Neural crest cell (in vitro differentiated cells): ENCODE measurements at regions not wholly inside any gene's neighbourhood (a gene's known extent, or its start where the extent isn't known, plus 50 kb on each side); places are given as distances from the start of the nearest gene placed in this dataset.

ENCODE experiments used
- DNase-seq: peaks from one replicate; pipeline ENCODE4 v3.0.0; 2021; ENCODE audit warnings: low read depth, mixed read lengths, low spot score
- H3K27ac Mint-ChIP-seq: one replicate; pipeline ENCODE4 v1.8.0; 2021; ENCODE audit warnings: mild to moderate bottlenecking, mixed read lengths; ENCODE audit not compliant: unreplicated experiment
- H3K27me3 Mint-ChIP-seq: 2 replicates; pipeline ENCODE4 v1.8.0; 2021; ENCODE audit warnings: low read depth, mild to moderate bottlenecking, mixed read lengths
- H3K36me3 Mint-ChIP-seq: 2 replicates; pipeline ENCODE4 v1.8.0; 2021; ENCODE audit warnings: low read depth, mild to moderate bottlenecking, mixed read lengths
- H3K4me1 Mint-ChIP-seq: 2 replicates; pipeline ENCODE4 v1.8.0; 2021; ENCODE audit warnings: mixed read lengths
- H3K4me3 Mint-ChIP-seq: one replicate; pipeline ENCODE4 v1.8.0; 2021; ENCODE audit warnings: mild to moderate bottlenecking, mixed read lengths
- H3K9me3 Mint-ChIP-seq: 2 replicates; pipeline ENCODE4 v1.8.0; 2021; ENCODE audit warnings: mixed read lengths
- CTCF ChIP-seq: fragments of 200-600 bp; sonication (generic); conservative IDR thresholded peaks from 2 replicates; pipeline ENCODE4 v1.5.0; 2021; ENCODE audit warnings: antibody characterized with exemption, mild to moderate bottlenecking

- no peak for TF ChIP-seq CTCF
- no peak overlapping the region for H3K27ac Mint-ChIP-seq
Measured at GRCh38 chr2:20513946-20514345, 67.1 kb downstream of the RHOB start.

GRCh38 chr2:20514596-20515269 lies 67.9 kb downstream of the RHOB start:
- peaks cover 8% of the 10 kb centered on the region for H3K9me3 Mint-ChIP-seq
- peaks cover 64% of the 10 kb centered on the region for H3K4me1 Mint-ChIP-seq
- TF ChIP-seq CTCF, result no peak
- peak overlapping the region; percentile 86 for H3K27ac Mint-ChIP-seq
- H3K4me3 Mint-ChIP-seq, result no peak overlapping the region
- no peaks in the 10 kb centered on the region for H3K36me3 Mint-ChIP-seq
- DNase-seq, result no peak
- no peaks in the 10 kb centered on the region for H3K27me3 Mint-ChIP-seq

More at GRCh38 chr2:20513946-20514345, 67.1 kb downstream of the RHOB start:
- Mint-ChIP-seq H3K36me3 (no peaks in the 10 kb centered on the region), H3K27me3 (no peaks in the 10 kb centered on the region), H3K4me1 (peaks cover 62% of the 10 kb centered on the region), H3K9me3 (peaks cover 8% of the 10 kb centered on the region), H3K4me3 (no peak overlapping the region)
- no peak for DNase-seq

- Mint-ChIP-seq H3K4me1 (peaks cover 58% of the 10 kb centered on the region), H3K27me3 (no peaks in the 10 kb centered on the region), H3K36me3 (no peaks in the 10 kb centered on the region), H3K9me3 (peaks cover 8% of the 10 kb centered on the region), H3K4me3 (no peak overlapping the region), H3K27ac (peak overlapping the region; percentile 86)
- TF ChIP-seq CTCF, result no peak
- DNase-seq, result no peak
Measured at GRCh38 chr2:20515290-20516220, 68.7 kb downstream of the RHOB start.

GRCh38 chr2:20516291-20516645 lies 69.4 kb downstream of the RHOB start:
- Mint-ChIP-seq H3K4me1 (peaks cover 51% of the 10 kb centered on the region), H3K36me3 (no peaks in the 10 kb centered on the region), H3K4me3 (peak overlapping the region; percentile 3), H3K9me3 (peaks cover 8% of the 10 kb centered on the region), H3K27ac (peak overlapping the region; percentile 77), H3K27me3 (no peaks in the 10 kb centered on the region)
- TF ChIP-seq CTCF, result no peak
- DNase-seq, result no peak

- TF ChIP-seq CTCF, result no peak
- Mint-ChIP-seq H3K36me3 (no peaks in the 10 kb centered on the region), H3K4me1 (peaks cover 46% of the 10 kb centered on the region), H3K27me3 (no peaks in the 10 kb centered on the region), H3K27ac (peak overlapping the region; percentile 77), H3K9me3 (peaks cover 8% of the 10 kb centered on the region), H3K4me3 (peak overlapping the region; percentile 3)
- no peak for DNase-seq
Measured at GRCh38 chr2:20516646-20517341, 69.9 kb downstream of the RHOB start.
